ENCODE measurements at regions not wholly inside any gene's neighbourhood (a gene's known extent, or its start where the extent isn't known, plus 50 kb on each side); places are given as distances from the start of the nearest gene placed in this dataset.
"Not testable (repeated sequence)": the region's sequence is repeated elsewhere in the genome, so short reads cannot be mapped to it uniquely, and the experiment has no call there.

DNA sequence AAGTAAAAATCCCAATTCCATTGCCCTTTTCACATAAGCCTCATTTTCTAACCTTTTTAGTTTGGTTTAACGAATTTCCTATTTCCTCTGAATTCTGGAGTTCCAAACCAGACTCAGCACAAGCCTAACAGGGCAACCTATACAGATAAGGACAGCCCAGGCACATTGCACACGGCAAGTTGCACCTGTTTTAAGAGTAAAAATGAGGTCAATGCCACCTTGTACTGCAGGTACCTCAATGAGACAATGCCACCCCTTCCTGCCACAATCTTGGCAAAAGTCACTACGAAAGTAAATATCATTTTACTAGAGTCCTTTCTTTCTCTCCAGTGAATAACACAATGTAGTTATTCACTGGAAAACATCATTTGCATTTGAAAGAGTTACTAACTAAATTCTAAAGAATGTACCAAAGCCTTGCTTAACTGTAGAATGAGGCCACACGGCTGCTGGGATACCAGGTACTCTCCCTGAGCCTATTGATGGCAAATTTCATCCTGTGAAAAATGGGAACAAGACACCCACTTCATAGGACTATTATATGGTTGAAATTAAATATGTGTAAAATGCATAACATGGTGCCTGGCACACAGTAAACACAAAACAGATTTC, 117.2 kb upstream of the NBPF9 start:
- TF ChIP-seq REST (IDR thresholded peaks at IDR 0.05; ENCODE audit: borderline replicate concordance); REST (CRISPR knock-in tag; IDR thresholded peaks at IDR 0.05; ENCODE audit: low read depth); JUNB (CRISPR knock-in tag; conservative IDR thresholded peaks at IDR 0.05); SNIP1 (IDR thresholded peaks at IDR 0.05; ENCODE audit: low read depth); NCOA2 (IDR thresholded peaks at IDR 0.05; ENCODE audit: partially characterized antibody in 2 of 2); SRF (CRISPR knock-in tag; IDR thresholded peaks at IDR 0.05): not testable (repeated sequence)

Data from K562 (cell line).